K562 (cell line): ENCODE measurements at regions not wholly inside any gene's neighbourhood (a gene's known extent, or its start where the extent isn't known, plus 50 kb on each side); places are given as distances from the start of the nearest gene placed in this dataset.

ENCODE experiments used
- ATAC-seq: fragments of 200-7000 bp; cut with Tn5 transposase; 3 replicates; pipeline ENCODE4 v1.9.1; 2020; ENCODE audit warnings: moderate library complexity
- BruUV-seq: library from RNA; stranded (reverse); fragments of 400-500 nt; replicated peaks from 2 replicates; lab custom pipeline; 2021; lab: Mats Ljungman, UMichigan
- CTCF ChIA-PET: fragments of 300-600 bp; formaldehyde crosslinking; extraction: SDS; loops from one replicate; lab custom pipeline; 2021; ENCODE audit warnings: low intra/inter-chr PET ratio; lab: Yijun Ruan, JAX
- POLR2A ChIA-PET: fragments of 300-600, 350-650 bp; sonication (Branson Sonifier 250); formaldehyde crosslinking; extraction: SDS; loops from one replicate; lab custom pipeline; 2021; ENCODE audit warnings: antibody characterized with exemption, inconsistent platforms; lab: Yijun Ruan, JAX
- DNase-seq, 4 experiments: peaks; one replicate each; pipeline versions ENCODE4 v3.0.0 to v3.0.0-alpha.2; 2011 to 2018; ENCODE audit warnings: low spot score in 3 of 4, mixed read lengths in 3 of 4; ENCODE audit errors: extremely low read depth in 1 of 4
- FAIRE-seq: peaks from 2 replicates; lab custom pipeline; 2011; peaks lifted over from hg19 to GRCh38; lab: Jason Lieb, UNC
- H2AFZ ChIP-seq: 2 replicates; pipeline ENCODE4 v1.6.0; 2011; ENCODE audit warnings: low read depth, low read length, control low read depth, inconsistent platforms
- H3K27ac ChIP-seq: fragments of 200-600 bp; 3 replicates; pipeline ENCODE4 v1.8.0; 2011; ENCODE audit warnings: low read depth, mild to moderate bottlenecking, control low read depth, inconsistent platforms, low read length, moderate library complexity, mixed read lengths; ENCODE audit errors: extremely low read depth
- H3K27me3 ChIP-seq, 2 experiments: fragments of 300-600 bp in 1 of 2; 2 replicates in 1 of 2; 3 replicates in 1 of 2; pipeline versions ENCODE4 v1.6.0 to v1.8.0; 2011; ENCODE audit warnings: inconsistent platforms in 2 of 2, low read length in 2 of 2, mild to moderate bottlenecking in 1 of 2, mixed read lengths in 1 of 2, moderate library complexity in 1 of 2; ENCODE audit not compliant: control insufficient read depth in 2 of 2, insufficient read depth in 2 of 2
- H3K36me3 ChIP-seq: fragments of 300-600 bp; 3 replicates; pipeline ENCODE4 v1.8.0; 2011; ENCODE audit warnings: mild to moderate bottlenecking, low read length, inconsistent platforms; ENCODE audit not compliant: control insufficient read depth, insufficient read depth
- H3K4me1 ChIP-seq, 2 experiments: fragments of 200-600 bp in 1 of 2; replicated peaks in 1 of 2; 2 replicates in 1 of 2; 3 replicates in 1 of 2; pipeline versions ENCODE4 v1.5.1 to v1.8.0; 2011; ENCODE audit warnings: inconsistent platforms in 2 of 2, low read length in 2 of 2, mild to moderate bottlenecking in 1 of 2, mixed read lengths in 1 of 2, moderate library complexity in 1 of 2; ENCODE audit not compliant: control insufficient read depth in 2 of 2, insufficient read depth in 2 of 2
- H3K4me2 ChIP-seq: 2 replicates; pipeline ENCODE4 v1.6.1; 2011; ENCODE audit warnings: low read length, control low read depth, inconsistent platforms, mixed read lengths; ENCODE audit not compliant: insufficient read depth
- H3K4me3 ChIP-seq: fragments of 200-600 bp; sonication (generic), shearing (Covaris generic); 2 replicates; pipeline ENCODE4 v1.5.1; 2016; ENCODE audit warnings: control low read depth, inconsistent platforms
- H3K79me2 ChIP-seq: fragments of 200-600 bp; 3 replicates; pipeline ENCODE4 v1.8.0; 2011; ENCODE audit warnings: low read length, inconsistent platforms; ENCODE audit not compliant: control insufficient read depth, insufficient read depth
- H3K9ac ChIP-seq, 2 experiments: 2 replicates each; pipeline versions ENCODE4 v1.6.0 to v1.6.1; 2011; ENCODE audit warnings: low read depth in 2 of 2, low read length in 2 of 2, control low read depth in 1 of 2, inconsistent platforms in 1 of 2, mild to moderate bottlenecking in 1 of 2, mixed read lengths in 1 of 2; ENCODE audit not compliant: insufficient read depth in 1 of 2
- H3K9me1 ChIP-seq: one replicate; pipeline ENCODE4 v1.6.0; 2011; ENCODE audit warnings: inconsistent platforms, mild to moderate bottlenecking, low read length, moderate library complexity; ENCODE audit not compliant: control insufficient read depth, insufficient read depth
- H3K9me3 ChIP-seq: replicated peaks from 2 replicates; pipeline ENCODE4 v1.5.1; 2011; ENCODE audit warnings: low read depth, low read length, inconsistent platforms; ENCODE audit not compliant: control insufficient read depth, insufficient read depth
- H4K20me1 ChIP-seq: replicated peaks from 2 replicates; pipeline ENCODE4 v1.6.1; 2011; ENCODE audit warnings: low read length, inconsistent platforms, mixed read lengths; ENCODE audit not compliant: control insufficient read depth, insufficient read depth
- HDAC6 ChIP-seq: IDR thresholded peaks from 2 replicates; pipeline ENCODE4 v1.6.1; 2012; ENCODE audit warnings: low read depth, mild to moderate bottlenecking, control low read depth, inconsistent platforms, low read length, moderate library complexity
- MYC ChIP-seq, 2 experiments: fragments of 250-450 bp in 1 of 2; sonication (Bioruptor Pico) in 1 of 2; IDR thresholded peaks; 2 replicates each; pipeline versions ENCODE4 v1.5.1 to v1.6.1; 2012 to 2021; ENCODE audit warnings: low read depth in 2 of 2, borderline replicate concordance in 1 of 2, improper control_type of control experiment in 1 of 2, low read length in 1 of 2, mild to moderate bottlenecking in 1 of 2, moderate library complexity in 1 of 2
- NFXL1 ChIP-seq: fragments of 450-650 bp; formaldehyde crosslinking; IDR thresholded peaks from 2 replicates; pipeline ENCODE4 v1.4.0; 2021; ENCODE audit warnings: mild to moderate bottlenecking
- WGBS: fragments of 100-300 bp; shearing (Covaris generic); methylation state at CpG from one replicate; pipeline ENCODE4 v1.1.6; 2016; ENCODE audit warnings: low coverage, mixed read lengths; ENCODE audit not compliant: insufficient coverage; ENCODE audit errors: missing lambda C conversion rate; 5-methylcytosine and 5-hydroxymethylcytosine counted together
- in situ Hi-C: fragments of 300-500 bp; cut with MboI; formaldehyde crosslinking; loops from 4 replicates; pipeline ENCODE4 v1.15.0; 2018; ENCODE audit warnings: inconsistent platforms, mixed read lengths
- intact Hi-C: fragments of 100-400 bp; cut with micrococcal nuclease; formaldehyde crosslinking; loops from 2 replicates; pipeline ENCODE4 v1.14.2; 2022
- TF ChIP-seq, protein P1 (sequence below), 3 experiments: IDR thresholded peaks in 2 of 3; conservative IDR thresholded peaks in 1 of 3; 2 replicates each; pipeline ENCODE4 v1.5.1; 2011 to 2012; ENCODE audit warnings: low read length in 3 of 3, mild to moderate bottlenecking in 3 of 3, control low read depth in 2 of 3, improper control_type of control experiment in 1 of 3, inconsistent platforms in 1 of 3, low read depth in 1 of 3, mixed read lengths in 1 of 3, moderate library complexity in 1 of 3; ENCODE audit not compliant: insufficient read depth in 2 of 3

DNA sequence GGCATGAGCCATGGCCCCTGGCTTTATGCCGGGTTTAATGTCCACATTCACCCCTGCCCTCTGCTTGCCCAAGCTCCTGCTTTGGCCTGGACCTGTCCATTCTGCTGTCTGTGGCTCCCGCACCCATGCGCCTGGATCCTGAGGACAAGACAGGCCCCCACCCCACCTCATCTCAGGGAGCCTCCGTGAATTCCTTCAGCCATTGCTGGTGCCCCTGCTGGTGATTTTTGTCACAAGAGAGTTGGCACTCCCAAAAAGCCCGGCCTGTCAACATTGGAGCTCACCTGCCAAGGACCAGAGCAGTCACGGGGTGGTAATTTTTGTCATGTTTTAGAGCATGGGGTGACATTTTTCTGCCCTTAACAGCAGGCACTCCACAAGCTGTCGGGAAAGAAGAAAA is 127.5 kb upstream of the PLXNA4 start:
- no peak for ATAC-seq
- no peaks in the 10 kb centered on the region for H3K4me1 ChIP-seq
- WGBS, result 0% methylated on average over 7 of the region's 7 CpGs
- no peak overlapping the region for H3K27ac ChIP-seq
- peak in 2 of 4 experiments; percentile 32 to 33 for DNase-seq
- in situ Hi-C loops, result no loop called here
- BruUV-seq, result no TSS peak
- ChIA-PET CTCF (no interaction called here), POLR2A (interaction anchor here (0.6 kb wide), 1 partner anchor 1503 kb away, joined by 3 read pairs; no protein-coding TSS in a partner anchor)
- TF ChIP-seq, protein P1, sequence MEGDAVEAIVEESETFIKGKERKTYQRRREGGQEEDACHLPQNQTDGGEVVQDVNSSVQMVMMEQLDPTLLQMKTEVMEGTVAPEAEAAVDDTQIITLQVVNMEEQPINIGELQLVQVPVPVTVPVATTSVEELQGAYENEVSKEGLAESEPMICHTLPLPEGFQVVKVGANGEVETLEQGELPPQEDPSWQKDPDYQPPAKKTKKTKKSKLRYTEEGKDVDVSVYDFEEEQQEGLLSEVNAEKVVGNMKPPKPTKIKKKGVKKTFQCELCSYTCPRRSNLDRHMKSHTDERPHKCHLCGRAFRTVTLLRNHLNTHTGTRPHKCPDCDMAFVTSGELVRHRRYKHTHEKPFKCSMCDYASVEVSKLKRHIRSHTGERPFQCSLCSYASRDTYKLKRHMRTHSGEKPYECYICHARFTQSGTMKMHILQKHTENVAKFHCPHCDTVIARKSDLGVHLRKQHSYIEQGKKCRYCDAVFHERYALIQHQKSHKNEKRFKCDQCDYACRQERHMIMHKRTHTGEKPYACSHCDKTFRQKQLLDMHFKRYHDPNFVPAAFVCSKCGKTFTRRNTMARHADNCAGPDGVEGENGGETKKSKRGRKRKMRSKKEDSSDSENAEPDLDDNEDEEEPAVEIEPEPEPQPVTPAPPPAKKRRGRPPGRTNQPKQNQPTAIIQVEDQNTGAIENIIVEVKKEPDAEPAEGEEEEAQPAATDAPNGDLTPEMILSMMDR (IDR thresholded peaks at IDR 0.05 in 2 of 3, conservative IDR thresholded peaks at IDR 0.05 in 1 of 3; ENCODE audit: insufficient read depth in 2 of 3, low read depth in 1 of 3, low read length in 3 of 3), result peak; percentile 8 to 14 (median 12); a peak in 1 of 6 replicates
- no peak for TF ChIP-seq NFXL1
- H3K9me3 ChIP-seq, result no peaks in the 10 kb centered on the region
- H3K9ac ChIP-seq, result no peak overlapping the region
- no peaks in the 10 kb centered on the region for H3K9me1 ChIP-seq
- H3K79me2 ChIP-seq, result no peaks in the 10 kb centered on the region
- intact Hi-C loops, result no loop called here
- no peak for FAIRE-seq
- H3K4me2 ChIP-seq, result no peak overlapping the region
- H3K36me3 ChIP-seq, result no peaks in the 10 kb centered on the region
- peaks cover 36 to 54% of the 10 kb centered on the region in 2 experiments for H3K27me3 ChIP-seq
- H3K4me3 ChIP-seq, result no peak overlapping the region
- H2AFZ ChIP-seq, result no peak overlapping the region
- H4K20me1 ChIP-seq, result no peaks in the 10 kb centered on the region

DNA sequence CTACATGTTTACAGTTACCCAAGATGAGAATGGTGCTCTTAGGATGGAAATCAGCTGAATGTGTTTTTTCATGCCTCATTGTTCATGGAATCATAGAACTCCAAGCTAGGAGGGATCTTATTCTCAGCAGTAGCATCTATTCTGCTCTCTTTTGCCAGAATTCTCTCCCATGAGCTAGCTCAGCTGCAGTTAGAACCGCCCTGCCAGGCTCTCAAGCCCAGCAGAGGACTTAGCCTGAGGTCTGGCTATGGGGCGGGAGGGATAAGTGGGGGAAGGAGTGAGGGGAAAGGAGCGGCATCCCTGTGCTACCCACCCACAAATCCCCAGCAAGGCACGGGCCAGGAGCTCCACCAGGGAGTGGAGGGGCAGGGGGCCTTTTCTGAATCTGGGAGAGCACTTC is 120.7 kb upstream of the PLXNA4 start:
- no peaks in the 10 kb centered on the region for H3K9me3 ChIP-seq
- no peak for FAIRE-seq

More for the DNA sequence above, 120.7 kb upstream of the PLXNA4 start:
- Histone ChIP-seq H3K9ac (no peak overlapping the region), H3K27me3 (peaks cover 20 to 47% of the 10 kb centered on the region in 2 experiments; a peak in 3 of 5 replicates), H3K4me2 (no peak overlapping the region), H3K4me1 (no peaks in the 10 kb centered on the region), H3K79me2 (no peaks in the 10 kb centered on the region), H3K36me3 (no peaks in the 10 kb centered on the region), H3K27ac (no peak overlapping the region), H4K20me1 (no peaks in the 10 kb centered on the region), H3K4me3 (no peak overlapping the region), H3K9me1 (no peaks in the 10 kb centered on the region), H2AFZ (no peak overlapping the region)
- intact Hi-C loops (no loop called here), in situ Hi-C loops (no loop called here)
- no peak for ATAC-seq
- TF ChIP-seq HDAC6, result no peak
- TF ChIP-seq MYC (IDR thresholded peaks at IDR 0.05; ENCODE audit: low read depth, low read length), result no peak
- TF ChIP-seq MYC (CRISPR knock-in tag; IDR thresholded peaks at IDR 0.05; ENCODE audit: borderline replicate concordance, low read depth), result no peak
- no TSS peak for BruUV-seq
- CTCF ChIA-PET, result no interaction called here
- 2% methylated on average over 4 of the region's 4 CpGs for WGBS
- DNase-seq, result no peak
- POLR2A ChIA-PET, result no interaction called here
